A673 (cell line): ENCODE measurements at regions not wholly inside any gene's neighbourhood (a gene's known extent, or its start where the extent isn't known, plus 50 kb on each side); places are given as distances from the start of the nearest gene placed in this dataset.
"Not testable (repeated sequence)": the region's sequence is repeated elsewhere in the genome, so short reads cannot be mapped to it uniquely, and the experiment has no call there.

ENCODE experiments used
- BruUV-seq: library from RNA; stranded (reverse); fragments of 400-500 nt; replicated peaks from 2 replicates; lab custom pipeline; 2021; lab: Mats Ljungman, UMichigan
- CTCF ChIA-PET: fragments of 300-600 bp; sonication (Branson Sonifier 250); formaldehyde crosslinking; loops from one replicate; lab custom pipeline; 2022; ENCODE audit warnings: antibody characterized with exemption; lab: Charles Lee
- POLR2A ChIA-PET: fragments of 300-600 bp; sonication (Branson Sonifier 250); formaldehyde crosslinking; loops from one replicate; lab custom pipeline; 2022; ENCODE audit warnings: antibody characterized with exemption; ENCODE audit not compliant: low non-redundant PET; lab: Charles Lee
- DNase-seq: peaks from one replicate; pipeline ENCODE4 v3.0.0-alpha.2; 2015; ENCODE audit warnings: low spot score
- H3K27ac ChIP-seq: fragments of 200-600 bp; sonication (generic); 2 replicates; pipeline ENCODE4 v1.5.1; 2016; ENCODE audit warnings: mixed run types, low read depth, mild to moderate bottlenecking, mixed read lengths, antibody characterized with exemption, low read length; ENCODE audit not compliant: poor library complexity, severe bottlenecking
- H3K27me3 ChIP-seq: fragments of 200-600 bp; sonication (generic); replicated peaks from 2 replicates; pipeline ENCODE4 v1.6.1; 2017; ENCODE audit warnings: mixed run types, low read depth, mild to moderate bottlenecking, mixed read lengths, antibody characterized with exemption, low read length; ENCODE audit not compliant: insufficient read depth, poor library complexity
- H3K36me3 ChIP-seq: fragments of 200-600 bp; sonication (generic); 2 replicates; pipeline ENCODE4 v1.6.1; 2016; ENCODE audit warnings: mixed run types, mild to moderate bottlenecking, mixed read lengths, antibody characterized with exemption, low read length; ENCODE audit not compliant: insufficient read depth, poor library complexity, severe bottlenecking
- H3K4me1 ChIP-seq: fragments of 200-600 bp; sonication (generic); 2 replicates; pipeline ENCODE4 v1.6.1; 2017; ENCODE audit warnings: mixed run types, mild to moderate bottlenecking, mixed read lengths, antibody characterized with exemption, low read length; ENCODE audit not compliant: insufficient read depth, poor library complexity, severe bottlenecking
- H3K4me3 ChIP-seq: fragments of 200-600 bp; sonication (generic); 2 replicates; pipeline ENCODE4 v1.5.1; 2016; ENCODE audit warnings: low read depth, mixed run types, mild to moderate bottlenecking, mixed read lengths, low read length; ENCODE audit not compliant: poor library complexity, severe bottlenecking
- H3K9me3 ChIP-seq: fragments of 200-600 bp; sonication (generic); 2 replicates; pipeline ENCODE4 v1.6.1; 2016; ENCODE audit warnings: mixed run types, low read depth, mild to moderate bottlenecking, mixed read lengths, antibody characterized with exemption, low read length; ENCODE audit not compliant: poor library complexity, severe bottlenecking
- EZH2 ChIP-seq: fragments of 200-600 bp; sonication (generic); IDR thresholded peaks from 2 replicates; pipeline ENCODE4 v1.6.1; 2017; ENCODE audit warnings: borderline replicate concordance, low read depth, mild to moderate bottlenecking, mixed read lengths, antibody characterized with exemption, low read length; ENCODE audit not compliant: poor library complexity, severe bottlenecking
- intact Hi-C: fragments of 100-400 bp; cut with micrococcal nuclease; formaldehyde crosslinking; loops from one replicate; pipeline ENCODE4 v1.10.0; 2022; ENCODE audit not compliant: unreplicated experiment
- TF ChIP-seq, protein P1 (sequence below): fragments of 300-800, 200-600 bp; sonication (generic); conservative IDR thresholded peaks from 2 replicates; pipeline ENCODE4 v1.5.1; 2017; ENCODE audit warnings: low read depth, mild to moderate bottlenecking, antibody characterized with exemption, low read length, moderate library complexity, mixed read lengths

DNA sequence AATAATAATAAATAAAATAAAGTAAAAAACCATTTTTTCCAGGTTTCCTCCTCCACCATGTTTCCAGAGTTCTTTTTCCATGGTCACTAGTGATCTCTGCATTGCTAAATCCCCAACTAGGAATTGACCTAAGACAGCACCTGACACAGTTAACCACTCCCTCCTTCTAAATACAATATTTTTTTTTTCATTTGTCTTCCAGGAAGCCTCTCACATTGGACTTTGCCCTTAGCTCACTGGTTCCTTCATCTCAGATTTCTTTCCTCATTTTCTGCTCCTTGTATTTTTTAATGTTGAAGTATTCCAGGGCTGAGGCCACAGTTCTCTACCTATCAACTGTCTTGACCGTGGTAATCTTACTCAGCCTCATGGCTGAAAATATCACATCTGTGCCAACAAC, 187.3 kb upstream of the FAM241A start:
- Histone ChIP-seq H3K36me3 (no peaks in the 10 kb centered on the region), H3K4me3 (no peak overlapping the region), H3K4me1 (no peaks in the 10 kb centered on the region), H3K27me3 (no peaks in the 10 kb centered on the region), H3K9me3 (no peaks in the 10 kb centered on the region), H3K27ac (no peak overlapping the region)
- CTCF ChIA-PET: no interaction called here
- no peak for DNase-seq
- POLR2A ChIA-PET: no interaction called here
- BruUV-seq: no TSS peak
- no peak for TF ChIP-seq EZH2
- TF ChIP-seq, protein P1, sequence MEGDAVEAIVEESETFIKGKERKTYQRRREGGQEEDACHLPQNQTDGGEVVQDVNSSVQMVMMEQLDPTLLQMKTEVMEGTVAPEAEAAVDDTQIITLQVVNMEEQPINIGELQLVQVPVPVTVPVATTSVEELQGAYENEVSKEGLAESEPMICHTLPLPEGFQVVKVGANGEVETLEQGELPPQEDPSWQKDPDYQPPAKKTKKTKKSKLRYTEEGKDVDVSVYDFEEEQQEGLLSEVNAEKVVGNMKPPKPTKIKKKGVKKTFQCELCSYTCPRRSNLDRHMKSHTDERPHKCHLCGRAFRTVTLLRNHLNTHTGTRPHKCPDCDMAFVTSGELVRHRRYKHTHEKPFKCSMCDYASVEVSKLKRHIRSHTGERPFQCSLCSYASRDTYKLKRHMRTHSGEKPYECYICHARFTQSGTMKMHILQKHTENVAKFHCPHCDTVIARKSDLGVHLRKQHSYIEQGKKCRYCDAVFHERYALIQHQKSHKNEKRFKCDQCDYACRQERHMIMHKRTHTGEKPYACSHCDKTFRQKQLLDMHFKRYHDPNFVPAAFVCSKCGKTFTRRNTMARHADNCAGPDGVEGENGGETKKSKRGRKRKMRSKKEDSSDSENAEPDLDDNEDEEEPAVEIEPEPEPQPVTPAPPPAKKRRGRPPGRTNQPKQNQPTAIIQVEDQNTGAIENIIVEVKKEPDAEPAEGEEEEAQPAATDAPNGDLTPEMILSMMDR: no peak
- intact Hi-C loops: no loop called here

DNA sequence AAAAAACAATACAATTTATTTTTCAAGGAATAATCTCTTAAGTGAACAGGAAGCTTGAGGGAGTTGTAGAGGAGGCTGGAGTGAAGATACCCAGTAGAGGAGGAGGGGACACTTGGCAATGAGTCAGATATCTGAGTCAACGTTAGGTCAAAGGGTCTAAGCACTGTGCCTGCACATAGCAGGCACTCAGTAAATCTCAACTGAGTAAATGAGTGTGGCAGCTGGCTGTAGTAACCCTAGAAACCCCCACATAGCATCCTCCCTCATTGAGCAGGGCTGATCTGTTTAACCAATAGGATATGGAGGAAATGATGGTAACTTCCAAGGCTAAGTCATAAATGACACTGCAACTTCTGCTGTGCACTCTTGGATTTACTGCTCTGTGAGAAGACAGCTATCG, 186.0 kb upstream of the FAM241A start:
- Histone ChIP-seq H3K9me3 (no peaks in the 10 kb centered on the region), H3K27ac (no peak overlapping the region), H3K27me3 (no peaks in the 10 kb centered on the region), H3K36me3 (no peaks in the 10 kb centered on the region), H3K4me3 (no peak overlapping the region), H3K4me1 (no peaks in the 10 kb centered on the region)
- intact Hi-C loops: no loop called here
- peak; percentile 25 for DNase-seq
- TF ChIP-seq, protein P1: no peak
- TF ChIP-seq EZH2: no peak
- CTCF ChIA-PET: no interaction called here
- no TSS peak for BruUV-seq
- POLR2A ChIA-PET: no interaction called here

DNA sequence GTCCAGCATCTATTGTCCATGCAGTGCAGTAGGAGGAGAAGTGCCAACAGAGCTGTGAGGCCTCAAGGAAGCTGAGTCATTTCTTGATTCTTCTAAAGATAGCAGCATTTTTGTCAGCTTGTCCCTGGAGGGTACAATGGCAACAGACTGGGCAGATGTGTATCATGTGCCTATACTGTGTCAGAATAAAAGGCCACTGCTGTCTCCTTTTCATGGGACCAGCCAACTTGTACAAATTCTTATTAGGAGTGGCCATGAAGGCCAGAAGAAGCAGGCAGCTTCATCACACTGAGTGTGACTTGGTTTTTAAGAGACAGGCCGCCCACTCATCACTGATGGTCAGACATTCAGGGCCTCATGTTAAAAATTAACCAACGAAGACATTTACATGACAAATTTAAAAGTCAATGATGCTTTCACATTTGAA, 185.0 kb upstream of the FAM241A start:
- DNase-seq: peak; percentile 27
- intact Hi-C loops: no loop called here
- H3K27ac ChIP-seq: no peak overlapping the region
- POLR2A ChIA-PET: no interaction called here
- H3K36me3 ChIP-seq: no peaks in the 10 kb centered on the region
- no peaks in the 10 kb centered on the region for H3K4me1 ChIP-seq
- H3K9me3 ChIP-seq: no peaks in the 10 kb centered on the region
- no peaks in the 10 kb centered on the region for H3K27me3 ChIP-seq
- TF ChIP-seq, protein P1: no peak
- no peak for TF ChIP-seq EZH2
- CTCF ChIA-PET: no interaction called here
- no TSS peak for BruUV-seq
- no peak overlapping the region for H3K4me3 ChIP-seq

DNA sequence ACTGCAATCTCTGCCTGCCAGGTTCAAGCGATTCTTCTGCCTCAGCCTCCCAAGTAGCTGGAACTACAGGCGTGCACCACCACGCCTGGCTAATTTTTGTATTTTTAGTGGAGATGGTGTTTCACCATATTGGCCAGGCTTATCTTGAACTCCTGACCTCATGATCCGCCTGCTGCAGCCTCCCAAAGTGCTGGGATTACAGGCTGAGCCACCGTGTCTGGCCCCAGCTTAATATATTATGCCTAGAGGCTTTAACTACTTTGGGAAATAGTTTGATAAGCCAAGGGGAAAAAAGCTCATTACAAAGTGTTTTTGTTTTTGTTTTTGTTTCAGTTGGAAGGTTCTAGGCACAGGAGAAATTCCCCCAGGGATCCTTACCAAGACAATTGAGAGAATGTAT, 184.2 kb upstream of the FAM241A start:
- CTCF ChIA-PET, intact Hi-C loops, H3K27ac ChIP-seq, H3K36me3 ChIP-seq, BruUV-seq, POLR2A ChIA-PET, H3K4me1 ChIP-seq, H3K9me3 ChIP-seq, DNase-seq, H3K27me3 ChIP-seq, H3K4me3 ChIP-seq: not testable (repeated sequence)
